HFFc6 (cell line): ENCODE measurements at regions not wholly inside any gene's neighbourhood (a gene's known extent, or its start where the extent isn't known, plus 50 kb on each side); places are given as distances from the start of the nearest gene placed in this dataset.

Experiments used
- DNase-seq: peaks from one replicate; pipeline ENCODE4 v3.0.0-alpha.2; 2018
- H3K27ac Mint-ChIP-seq: 2 replicates; pipeline ENCODE4 v1.8.0; 2020; ENCODE audit warnings: mild to moderate bottlenecking, mixed read lengths
- H3K27me3 Mint-ChIP-seq: 2 replicates; pipeline ENCODE4 v1.8.0; 2021; ENCODE audit warnings: mild to moderate bottlenecking, moderate library complexity, mixed read lengths; ENCODE audit not compliant: insufficient read depth
- H3K36me3 Mint-ChIP-seq: 2 replicates; pipeline ENCODE4 v1.8.0; 2021; ENCODE audit warnings: low read depth, mixed read lengths
- H3K4me1 Mint-ChIP-seq: 2 replicates; pipeline ENCODE4 v1.8.0; 2020; ENCODE audit warnings: low read depth, mixed read lengths
- H3K4me3 Mint-ChIP-seq: 2 replicates; pipeline ENCODE4 v1.8.0; 2020; ENCODE audit warnings: mild to moderate bottlenecking, moderate library complexity, mixed read lengths
- H3K9me3 Mint-ChIP-seq: 2 replicates; pipeline ENCODE4 v1.8.0; 2020; ENCODE audit warnings: mild to moderate bottlenecking, mixed read lengths
- TF ChIP-seq, protein P1 (sequence below): fragments of 200-600 bp; sonication (generic); IDR thresholded peaks from 2 replicates; pipeline ENCODE4 v1.5.0; 2021; ENCODE audit warnings: antibody characterized with exemption, mild to moderate bottlenecking

DNA sequence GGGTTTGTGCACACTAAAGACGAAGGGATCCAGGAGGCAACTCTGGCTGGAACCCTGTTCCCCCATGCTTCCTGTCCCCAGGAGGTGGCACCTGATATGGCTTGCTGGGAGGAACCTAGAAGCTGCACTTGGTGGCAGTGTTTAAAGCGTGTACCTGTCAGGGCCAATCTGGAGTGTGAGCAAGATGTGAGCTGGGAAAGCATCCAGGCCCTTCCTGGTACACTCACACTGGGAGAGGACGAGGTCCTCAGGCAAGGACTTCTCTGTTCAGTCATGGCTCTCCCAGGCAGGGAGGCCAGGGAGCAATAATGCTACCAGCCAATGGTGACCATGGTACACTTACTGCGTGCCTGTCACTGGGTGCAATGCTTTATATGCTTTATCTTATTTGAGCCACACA is 130.7 kb upstream of the NECTIN1 start:
- TF ChIP-seq, protein P1, sequence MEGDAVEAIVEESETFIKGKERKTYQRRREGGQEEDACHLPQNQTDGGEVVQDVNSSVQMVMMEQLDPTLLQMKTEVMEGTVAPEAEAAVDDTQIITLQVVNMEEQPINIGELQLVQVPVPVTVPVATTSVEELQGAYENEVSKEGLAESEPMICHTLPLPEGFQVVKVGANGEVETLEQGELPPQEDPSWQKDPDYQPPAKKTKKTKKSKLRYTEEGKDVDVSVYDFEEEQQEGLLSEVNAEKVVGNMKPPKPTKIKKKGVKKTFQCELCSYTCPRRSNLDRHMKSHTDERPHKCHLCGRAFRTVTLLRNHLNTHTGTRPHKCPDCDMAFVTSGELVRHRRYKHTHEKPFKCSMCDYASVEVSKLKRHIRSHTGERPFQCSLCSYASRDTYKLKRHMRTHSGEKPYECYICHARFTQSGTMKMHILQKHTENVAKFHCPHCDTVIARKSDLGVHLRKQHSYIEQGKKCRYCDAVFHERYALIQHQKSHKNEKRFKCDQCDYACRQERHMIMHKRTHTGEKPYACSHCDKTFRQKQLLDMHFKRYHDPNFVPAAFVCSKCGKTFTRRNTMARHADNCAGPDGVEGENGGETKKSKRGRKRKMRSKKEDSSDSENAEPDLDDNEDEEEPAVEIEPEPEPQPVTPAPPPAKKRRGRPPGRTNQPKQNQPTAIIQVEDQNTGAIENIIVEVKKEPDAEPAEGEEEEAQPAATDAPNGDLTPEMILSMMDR, result no peak
- no peak overlapping the region for H3K4me3 Mint-ChIP-seq
- H3K27me3 Mint-ChIP-seq, result peaks cover 57% of the 10 kb centered on the region
- no peak overlapping the region for H3K27ac Mint-ChIP-seq
- H3K36me3 Mint-ChIP-seq, result no peaks in the 10 kb centered on the region
- no peaks in the 10 kb centered on the region; the same call in 1 of the 2 replicates for H3K9me3 Mint-ChIP-seq
- no peaks in the 10 kb centered on the region for H3K4me1 Mint-ChIP-seq
- DNase-seq, result no peak

DNA sequence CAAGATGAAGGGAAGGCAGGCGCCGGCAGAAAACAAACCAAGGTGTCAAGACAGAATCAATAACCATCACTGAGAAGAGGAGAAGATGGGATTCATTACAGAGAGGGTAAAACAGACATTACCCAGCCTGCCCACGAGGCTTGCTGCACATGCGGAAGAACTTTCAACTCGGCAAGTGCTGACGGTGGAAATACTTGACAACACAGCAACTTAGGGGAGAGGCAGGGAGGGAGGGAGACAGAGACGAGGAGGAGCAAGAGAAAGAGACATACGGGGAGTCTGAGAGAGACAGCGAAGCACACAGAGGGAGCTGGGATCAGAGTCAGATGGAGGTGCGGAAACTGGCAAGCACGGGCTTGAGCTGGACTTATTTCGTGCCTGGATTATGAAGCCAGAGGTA is 129.3 kb upstream of the NECTIN1 start:
- no peaks in the 10 kb centered on the region for H3K36me3 Mint-ChIP-seq
- no peak overlapping the region for H3K27ac Mint-ChIP-seq
- no peaks in the 10 kb centered on the region for H3K4me1 Mint-ChIP-seq
- DNase-seq, result no peak
- TF ChIP-seq, protein P1, result no peak
- H3K27me3 Mint-ChIP-seq, result peaks cover 55% of the 10 kb centered on the region
- H3K9me3 Mint-ChIP-seq, result no peaks in the 10 kb centered on the region; the same call in 1 of the 2 replicates
- no peak overlapping the region for H3K4me3 Mint-ChIP-seq

DNA sequence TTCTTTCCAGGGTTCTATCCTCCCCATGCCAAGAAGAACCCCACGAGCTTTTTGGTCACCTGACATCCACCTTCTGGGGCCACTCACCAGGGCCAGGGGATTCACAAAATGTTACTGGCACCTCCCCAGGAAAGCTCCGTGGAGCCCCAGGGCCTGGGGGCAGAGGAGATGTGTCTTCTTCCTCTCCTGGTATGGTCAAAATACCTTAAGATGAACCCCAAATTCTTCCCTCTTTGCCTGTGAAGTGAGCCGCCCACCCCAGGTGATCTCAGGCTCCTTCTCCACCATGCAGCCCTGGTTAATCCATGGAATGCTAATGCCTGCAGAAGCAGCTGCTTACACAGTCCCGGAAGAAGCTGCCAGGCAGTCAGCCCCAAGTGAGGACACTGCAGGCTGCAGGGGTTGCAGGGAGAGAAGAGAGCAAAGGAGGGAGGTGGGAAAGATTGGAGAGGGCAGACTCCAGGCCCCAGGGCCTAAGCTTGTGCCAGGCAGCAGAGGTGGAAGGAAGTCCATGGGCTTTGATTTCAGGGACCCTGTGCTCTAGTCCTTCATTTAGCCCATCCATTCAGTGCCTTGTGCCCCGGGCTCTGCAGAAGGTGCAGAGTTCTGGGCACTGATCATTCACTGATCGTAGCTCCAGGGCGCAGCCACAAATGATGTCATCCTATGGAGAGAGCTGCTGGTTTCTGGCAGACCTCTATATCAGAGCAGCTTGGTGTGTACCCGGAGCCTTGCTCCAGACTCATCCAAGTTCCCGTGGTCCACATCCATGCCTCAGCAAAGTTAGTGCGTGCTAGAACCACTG is 127.9 kb upstream of the NECTIN1 start:
- no peak for DNase-seq
- Mint-ChIP-seq H3K36me3 (no peaks in the 10 kb centered on the region), H3K27ac (no peak overlapping the region), H3K4me1 (no peaks in the 10 kb centered on the region), H3K9me3 (no peaks in the 10 kb centered on the region; the same call in 1 of the 2 replicates), H3K27me3 (peaks cover 45% of the 10 kb centered on the region), H3K4me3 (no peak overlapping the region)
- TF ChIP-seq, protein P1, result no peak

DNA sequence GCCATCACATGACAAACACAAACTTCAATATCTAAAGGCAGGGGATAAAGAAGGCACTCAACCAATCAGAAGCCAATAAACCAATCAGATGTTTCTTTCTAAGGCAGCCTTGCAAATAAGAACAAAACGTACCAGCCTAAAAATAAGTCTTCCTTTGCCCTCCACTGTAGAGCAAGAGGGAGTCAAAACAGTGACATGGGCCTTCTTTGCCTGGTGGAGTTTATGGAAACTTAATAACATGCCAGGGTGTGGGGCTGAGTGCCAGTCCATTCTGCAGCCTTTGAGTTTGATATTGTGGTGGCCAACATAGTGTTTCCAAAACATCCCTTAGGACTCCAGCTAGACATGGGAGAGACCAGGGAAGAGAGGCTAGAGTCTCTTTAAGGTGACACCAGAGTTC is 126.1 kb upstream of the NECTIN1 start:
- H3K4me1 Mint-ChIP-seq, result no peaks in the 10 kb centered on the region
- no peak overlapping the region for H3K4me3 Mint-ChIP-seq
- H3K27ac Mint-ChIP-seq, result no peak overlapping the region
- no peaks in the 10 kb centered on the region for H3K36me3 Mint-ChIP-seq
- H3K27me3 Mint-ChIP-seq, result peaks cover 41% of the 10 kb centered on the region
- H3K9me3 Mint-ChIP-seq, result no peaks in the 10 kb centered on the region
- DNase-seq, result no peak
- TF ChIP-seq, protein P1, result no peak

DNA sequence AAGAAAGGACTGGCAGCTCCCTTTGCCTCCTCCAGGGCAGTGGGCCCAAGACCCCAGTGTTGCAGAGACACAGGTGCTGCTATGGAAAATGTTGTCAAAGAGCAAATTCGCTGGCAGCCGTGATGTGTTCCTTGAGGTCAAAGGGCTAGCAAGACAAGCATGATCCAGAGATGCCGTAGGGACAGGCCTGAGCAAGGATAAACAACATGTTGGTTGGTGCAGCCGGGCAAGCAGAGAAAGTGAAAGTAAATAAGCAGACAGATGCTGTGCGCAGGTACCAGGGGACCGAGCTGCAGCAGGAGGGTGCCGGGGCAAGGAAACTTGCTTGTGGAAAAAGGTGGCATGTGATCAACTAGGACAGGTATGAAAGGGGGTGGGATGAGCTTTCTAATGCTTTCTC is 125.5 kb upstream of the NECTIN1 start:
- Mint-ChIP-seq H3K27ac (no peak overlapping the region), H3K9me3 (no peaks in the 10 kb centered on the region), H3K4me1 (no peaks in the 10 kb centered on the region), H3K27me3 (peaks cover 37% of the 10 kb centered on the region), H3K4me3 (peak overlapping the region; percentile 13; the same call in 1 of the 2 replicates), H3K36me3 (no peaks in the 10 kb centered on the region)
- TF ChIP-seq, protein P1, result no peak
- DNase-seq, result no peak
